ENCODE measurements at regions not wholly inside any gene's neighbourhood (a gene's known extent, or its start where the extent isn't known, plus 50 kb on each side); places are given as distances from the start of the nearest gene placed in this dataset.

- TF ChIP-seq, protein P1, sequence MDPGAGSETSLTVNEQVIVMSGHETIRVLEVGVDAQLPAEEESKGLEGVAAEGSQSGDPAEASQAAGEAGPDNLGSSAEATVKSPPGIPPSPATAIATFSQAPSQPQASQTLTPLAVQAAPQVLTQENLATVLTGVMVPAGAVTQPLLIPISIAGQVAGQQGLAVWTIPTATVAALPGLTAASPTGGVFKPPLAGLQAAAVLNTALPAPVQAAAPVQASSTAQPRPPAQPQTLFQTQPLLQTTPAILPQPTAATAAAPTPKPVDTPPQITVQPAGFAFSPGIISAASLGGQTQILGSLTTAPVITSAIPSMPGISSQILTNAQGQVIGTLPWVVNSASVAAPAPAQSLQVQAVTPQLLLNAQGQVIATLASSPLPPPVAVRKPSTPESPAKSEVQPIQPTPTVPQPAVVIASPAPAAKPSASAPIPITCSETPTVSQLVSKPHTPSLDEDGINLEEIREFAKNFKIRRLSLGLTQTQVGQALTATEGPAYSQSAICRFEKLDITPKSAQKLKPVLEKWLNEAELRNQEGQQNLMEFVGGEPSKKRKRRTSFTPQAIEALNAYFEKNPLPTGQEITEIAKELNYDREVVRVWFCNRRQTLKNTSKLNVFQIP (CRISPR knock-in tag; IDR thresholded peaks at IDR 0.05; ENCODE audit: borderline replicate concordance, low read depth): no peak
- TF ChIP-seq CSDC2 (CRISPR knock-in tag; IDR thresholded peaks at IDR 0.05): no peak
- TF ChIP-seq OSR1 (CRISPR knock-in tag; IDR thresholded peaks at IDR 0.05): no peak
Observed at GRCh38 chrX:44459501-44459900, 83.2 kb downstream of the FUNDC1 start.

All from SK-N-SH treated with all-trans-retinoic acid at 6 μM for 48 hours (cell line).